Liver (tissue), 3 donors: ENCODE measurements at regions not wholly inside any gene's neighbourhood (a gene's known extent, or its start where the extent isn't known, plus 50 kb on each side); places are given as distances from the start of the nearest gene placed in this dataset.

Source experiments
- FOXA1 ChIP-seq: IDR thresholded peaks from 2 replicates; pipeline ENCODE4 v1.6.1; 2016; ENCODE audit warnings: antibody characterized with exemption
- GABPA ChIP-seq, 2 donors: IDR thresholded peaks in 1 of 2; conservative IDR thresholded peaks in 1 of 2; 2 replicates each; pipeline ENCODE4 v1.6.1; 2016; ENCODE audit warnings: antibody characterized with exemption in 2 of 2, mild to moderate bottlenecking in 1 of 2, moderate library complexity in 1 of 2
- HNF4A ChIP-seq, 2 donors: conservative IDR thresholded peaks; 2 replicates each; pipeline ENCODE4 v1.6.1; 2016; ENCODE audit warnings: antibody characterized with exemption in 2 of 2, mild to moderate bottlenecking in 2 of 2
- HNF4G ChIP-seq: IDR thresholded peaks from 2 replicates; pipeline ENCODE4 v1.6.1; 2016; ENCODE audit warnings: antibody characterized with exemption
- JUND ChIP-seq, 2 donors: IDR thresholded peaks; 2 replicates each; pipeline ENCODE4 v1.6.1; 2016; ENCODE audit warnings: antibody characterized with exemption in 2 of 2
- RAD21 ChIP-seq, 2 donors: IDR thresholded peaks; 2 replicates each; pipeline ENCODE4 v1.6.1; 2016; ENCODE audit warnings: antibody characterized with exemption in 2 of 2, mild to moderate bottlenecking in 2 of 2
- RXRA ChIP-seq, 2 donors: IDR thresholded peaks; 2 replicates each; pipeline ENCODE4 v1.6.1; 2017 to 2018; ENCODE audit warnings: antibody characterized with exemption in 2 of 2, mild to moderate bottlenecking in 1 of 2
- TAF1 ChIP-seq: conservative IDR thresholded peaks from 2 replicates; pipeline ENCODE4 v1.6.1; 2016; ENCODE audit warnings: antibody characterized with exemption, mild to moderate bottlenecking
- YY1 ChIP-seq: IDR thresholded peaks from 2 replicates; pipeline ENCODE4 v1.6.1; 2016; ENCODE audit warnings: antibody characterized with exemption, mild to moderate bottlenecking
- TF ChIP-seq, protein P1 (sequence below): fragments of 150-350 bp; IDR thresholded peaks from 2 replicates; pipeline ENCODE4 v1.5.1; 2017; ENCODE audit warnings: improper control_type of control experiment, low read depth, low read length; ENCODE audit not compliant: missing input control
- TF ChIP-seq, protein P2 (sequence below): IDR thresholded peaks from 2 replicates; pipeline ENCODE4 v1.6.1; 2016; ENCODE audit warnings: antibody characterized with exemption
- TF ChIP-seq, protein P3 (sequence below): IDR thresholded peaks from 2 replicates; pipeline ENCODE4 v1.6.1; 2016; ENCODE audit warnings: antibody characterized with exemption
- TF ChIP-seq, protein P4 (sequence below): IDR thresholded peaks from 2 replicates; pipeline ENCODE4 v1.6.1; 2016; ENCODE audit warnings: antibody characterized with exemption
- TF ChIP-seq, protein P5 (sequence below): IDR thresholded peaks from 2 replicates; pipeline ENCODE4 v1.6.1; 2016; ENCODE audit warnings: antibody characterized with exemption, mild to moderate bottlenecking
- donor health status: healthy.
- donor health status: healthy.

DNA sequence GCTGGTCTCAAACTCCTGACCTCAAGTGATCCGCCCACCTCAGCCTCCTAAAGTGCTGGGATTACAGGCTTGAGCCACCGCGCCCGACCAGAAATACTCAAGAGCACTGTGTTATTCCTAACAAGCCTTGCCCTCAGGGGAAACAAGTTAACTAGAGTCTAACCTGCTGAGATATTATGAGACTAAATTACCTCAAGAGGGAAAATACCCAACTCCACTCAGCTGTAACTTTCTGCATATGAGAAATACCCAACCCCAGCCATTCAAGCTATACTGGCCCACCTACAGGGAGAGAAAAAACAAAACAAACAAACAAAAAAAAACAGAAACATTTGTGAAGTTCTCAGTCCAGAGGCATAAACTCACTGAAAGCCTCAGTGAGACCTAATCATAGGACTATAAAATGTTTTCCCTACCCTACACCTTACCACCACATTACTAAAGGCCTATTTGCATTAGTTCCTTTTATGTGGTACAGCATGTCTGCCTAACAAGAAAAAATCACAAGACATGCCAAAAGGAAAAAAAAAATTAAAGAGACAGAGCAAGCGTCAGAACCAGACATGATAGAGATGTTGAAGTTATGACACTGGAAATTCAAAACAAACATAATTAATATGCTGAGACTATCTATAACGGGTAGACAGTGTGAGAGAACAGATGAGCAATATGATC is 876.0 kb downstream of the FSTL5 start:
- TF ChIP-seq, protein P1, sequence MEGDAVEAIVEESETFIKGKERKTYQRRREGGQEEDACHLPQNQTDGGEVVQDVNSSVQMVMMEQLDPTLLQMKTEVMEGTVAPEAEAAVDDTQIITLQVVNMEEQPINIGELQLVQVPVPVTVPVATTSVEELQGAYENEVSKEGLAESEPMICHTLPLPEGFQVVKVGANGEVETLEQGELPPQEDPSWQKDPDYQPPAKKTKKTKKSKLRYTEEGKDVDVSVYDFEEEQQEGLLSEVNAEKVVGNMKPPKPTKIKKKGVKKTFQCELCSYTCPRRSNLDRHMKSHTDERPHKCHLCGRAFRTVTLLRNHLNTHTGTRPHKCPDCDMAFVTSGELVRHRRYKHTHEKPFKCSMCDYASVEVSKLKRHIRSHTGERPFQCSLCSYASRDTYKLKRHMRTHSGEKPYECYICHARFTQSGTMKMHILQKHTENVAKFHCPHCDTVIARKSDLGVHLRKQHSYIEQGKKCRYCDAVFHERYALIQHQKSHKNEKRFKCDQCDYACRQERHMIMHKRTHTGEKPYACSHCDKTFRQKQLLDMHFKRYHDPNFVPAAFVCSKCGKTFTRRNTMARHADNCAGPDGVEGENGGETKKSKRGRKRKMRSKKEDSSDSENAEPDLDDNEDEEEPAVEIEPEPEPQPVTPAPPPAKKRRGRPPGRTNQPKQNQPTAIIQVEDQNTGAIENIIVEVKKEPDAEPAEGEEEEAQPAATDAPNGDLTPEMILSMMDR = no peak
- TF ChIP-seq, protein P2, sequence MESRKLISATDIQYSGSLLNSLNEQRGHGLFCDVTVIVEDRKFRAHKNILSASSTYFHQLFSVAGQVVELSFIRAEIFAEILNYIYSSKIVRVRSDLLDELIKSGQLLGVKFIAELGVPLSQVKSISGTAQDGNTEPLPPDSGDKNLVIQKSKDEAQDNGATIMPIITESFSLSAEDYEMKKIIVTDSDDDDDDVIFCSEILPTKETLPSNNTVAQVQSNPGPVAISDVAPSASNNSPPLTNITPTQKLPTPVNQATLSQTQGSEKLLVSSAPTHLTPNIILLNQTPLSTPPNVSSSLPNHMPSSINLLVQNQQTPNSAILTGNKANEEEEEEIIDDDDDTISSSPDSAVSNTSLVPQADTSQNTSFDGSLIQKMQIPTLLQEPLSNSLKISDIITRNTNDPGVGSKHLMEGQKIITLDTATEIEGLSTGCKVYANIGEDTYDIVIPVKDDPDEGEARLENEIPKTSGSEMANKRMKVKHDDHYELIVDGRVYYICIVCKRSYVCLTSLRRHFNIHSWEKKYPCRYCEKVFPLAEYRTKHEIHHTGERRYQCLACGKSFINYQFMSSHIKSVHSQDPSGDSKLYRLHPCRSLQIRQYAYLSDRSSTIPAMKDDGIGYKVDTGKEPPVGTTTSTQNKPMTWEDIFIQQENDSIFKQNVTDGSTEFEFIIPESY = no peak
- TF ChIP-seq TAF1 (no peak), HNF4A (conservative IDR thresholded peaks at IDR 0.05) (no peak), RAD21 (IDR thresholded peaks at IDR 0.05) (no peak), FOXA1 (no peak), RXRA (IDR thresholded peaks at IDR 0.05) (no peak), JUND (IDR thresholded peaks at IDR 0.05) (no peak), GABPA (IDR thresholded peaks at IDR 0.05 in 1 of 2, conservative IDR thresholded peaks at IDR 0.05 in 1 of 2) (no peak), HNF4G (no peak), YY1 (no peak)
- TF ChIP-seq, protein P3, sequence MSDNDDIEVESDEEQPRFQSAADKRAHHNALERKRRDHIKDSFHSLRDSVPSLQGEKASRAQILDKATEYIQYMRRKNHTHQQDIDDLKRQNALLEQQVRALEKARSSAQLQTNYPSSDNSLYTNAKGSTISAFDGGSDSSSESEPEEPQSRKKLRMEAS = no peak
- TF ChIP-seq, protein P4, sequence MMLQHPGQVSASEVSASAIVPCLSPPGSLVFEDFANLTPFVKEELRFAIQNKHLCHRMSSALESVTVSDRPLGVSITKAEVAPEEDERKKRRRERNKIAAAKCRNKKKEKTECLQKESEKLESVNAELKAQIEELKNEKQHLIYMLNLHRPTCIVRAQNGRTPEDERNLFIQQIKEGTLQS = no peak
- TF ChIP-seq, protein P5, sequence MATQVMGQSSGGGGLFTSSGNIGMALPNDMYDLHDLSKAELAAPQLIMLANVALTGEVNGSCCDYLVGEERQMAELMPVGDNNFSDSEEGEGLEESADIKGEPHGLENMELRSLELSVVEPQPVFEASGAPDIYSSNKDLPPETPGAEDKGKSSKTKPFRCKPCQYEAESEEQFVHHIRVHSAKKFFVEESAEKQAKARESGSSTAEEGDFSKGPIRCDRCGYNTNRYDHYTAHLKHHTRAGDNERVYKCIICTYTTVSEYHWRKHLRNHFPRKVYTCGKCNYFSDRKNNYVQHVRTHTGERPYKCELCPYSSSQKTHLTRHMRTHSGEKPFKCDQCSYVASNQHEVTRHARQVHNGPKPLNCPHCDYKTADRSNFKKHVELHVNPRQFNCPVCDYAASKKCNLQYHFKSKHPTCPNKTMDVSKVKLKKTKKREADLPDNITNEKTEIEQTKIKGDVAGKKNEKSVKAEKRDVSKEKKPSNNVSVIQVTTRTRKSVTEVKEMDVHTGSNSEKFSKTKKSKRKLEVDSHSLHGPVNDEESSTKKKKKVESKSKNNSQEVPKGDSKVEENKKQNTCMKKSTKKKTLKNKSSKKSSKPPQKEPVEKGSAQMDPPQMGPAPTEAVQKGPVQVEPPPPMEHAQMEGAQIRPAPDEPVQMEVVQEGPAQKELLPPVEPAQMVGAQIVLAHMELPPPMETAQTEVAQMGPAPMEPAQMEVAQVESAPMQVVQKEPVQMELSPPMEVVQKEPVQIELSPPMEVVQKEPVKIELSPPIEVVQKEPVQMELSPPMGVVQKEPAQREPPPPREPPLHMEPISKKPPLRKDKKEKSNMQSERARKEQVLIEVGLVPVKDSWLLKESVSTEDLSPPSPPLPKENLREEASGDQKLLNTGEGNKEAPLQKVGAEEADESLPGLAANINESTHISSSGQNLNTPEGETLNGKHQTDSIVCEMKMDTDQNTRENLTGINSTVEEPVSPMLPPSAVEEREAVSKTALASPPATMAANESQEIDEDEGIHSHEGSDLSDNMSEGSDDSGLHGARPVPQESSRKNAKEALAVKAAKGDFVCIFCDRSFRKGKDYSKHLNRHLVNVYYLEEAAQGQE = no peak
